K562 (cell line): ENCODE measurements at regions not wholly inside any gene's neighbourhood (a gene's known extent, or its start where the extent isn't known, plus 50 kb on each side); places are given as distances from the start of the nearest gene placed in this dataset.

Experiments used
- ATAC-seq: fragments of 200-7000 bp; cut with Tn5 transposase; 3 replicates; pipeline ENCODE4 v1.9.1; 2020; ENCODE audit warnings: moderate library complexity
- BruUV-seq: library from RNA; stranded (reverse); fragments of 400-500 nt; replicated peaks from 2 replicates; lab custom pipeline; 2021; lab: Mats Ljungman, UMichigan
- CTCF ChIA-PET: fragments of 300-600 bp; formaldehyde crosslinking; extraction: SDS; loops from one replicate; lab custom pipeline; 2021; ENCODE audit warnings: low intra/inter-chr PET ratio; lab: Yijun Ruan, JAX
- POLR2A ChIA-PET: fragments of 300-600, 350-650 bp; sonication (Branson Sonifier 250); formaldehyde crosslinking; extraction: SDS; loops from one replicate; lab custom pipeline; 2021; ENCODE audit warnings: antibody characterized with exemption, inconsistent platforms; lab: Yijun Ruan, JAX
- DNase-seq, 4 experiments: peaks; one replicate each; pipeline versions ENCODE4 v3.0.0 to v3.0.0-alpha.2; 2011 to 2018; ENCODE audit warnings: low spot score in 3 of 4, mixed read lengths in 3 of 4; ENCODE audit errors: extremely low read depth in 1 of 4
- FAIRE-seq: peaks from 2 replicates; lab custom pipeline; 2011; peaks lifted over from hg19 to GRCh38; lab: Jason Lieb, UNC
- H2AFZ ChIP-seq: 2 replicates; pipeline ENCODE4 v1.6.0; 2011; ENCODE audit warnings: low read depth, low read length, control low read depth, inconsistent platforms
- H3K27ac ChIP-seq: fragments of 200-600 bp; 3 replicates; pipeline ENCODE4 v1.8.0; 2011; ENCODE audit warnings: low read depth, mild to moderate bottlenecking, control low read depth, inconsistent platforms, low read length, moderate library complexity, mixed read lengths; ENCODE audit errors: extremely low read depth
- H3K27me3 ChIP-seq, 2 experiments: fragments of 300-600 bp in 1 of 2; 2 replicates in 1 of 2; 3 replicates in 1 of 2; pipeline versions ENCODE4 v1.6.0 to v1.8.0; 2011; ENCODE audit warnings: inconsistent platforms in 2 of 2, low read length in 2 of 2, mild to moderate bottlenecking in 1 of 2, mixed read lengths in 1 of 2, moderate library complexity in 1 of 2; ENCODE audit not compliant: control insufficient read depth in 2 of 2, insufficient read depth in 2 of 2
- H3K36me3 ChIP-seq: fragments of 300-600 bp; 3 replicates; pipeline ENCODE4 v1.8.0; 2011; ENCODE audit warnings: mild to moderate bottlenecking, low read length, inconsistent platforms; ENCODE audit not compliant: control insufficient read depth, insufficient read depth
- H3K4me1 ChIP-seq, 2 experiments: fragments of 200-600 bp in 1 of 2; replicated peaks in 1 of 2; 2 replicates in 1 of 2; 3 replicates in 1 of 2; pipeline versions ENCODE4 v1.5.1 to v1.8.0; 2011; ENCODE audit warnings: inconsistent platforms in 2 of 2, low read length in 2 of 2, mild to moderate bottlenecking in 1 of 2, mixed read lengths in 1 of 2, moderate library complexity in 1 of 2; ENCODE audit not compliant: control insufficient read depth in 2 of 2, insufficient read depth in 2 of 2
- H3K4me2 ChIP-seq: 2 replicates; pipeline ENCODE4 v1.6.1; 2011; ENCODE audit warnings: low read length, control low read depth, inconsistent platforms, mixed read lengths; ENCODE audit not compliant: insufficient read depth
- H3K4me3 ChIP-seq: fragments of 200-600 bp; sonication (generic), shearing (Covaris generic); 2 replicates; pipeline ENCODE4 v1.5.1; 2016; ENCODE audit warnings: control low read depth, inconsistent platforms
- H3K79me2 ChIP-seq: fragments of 200-600 bp; 3 replicates; pipeline ENCODE4 v1.8.0; 2011; ENCODE audit warnings: low read length, inconsistent platforms; ENCODE audit not compliant: control insufficient read depth, insufficient read depth
- H3K9ac ChIP-seq, 2 experiments: 2 replicates each; pipeline versions ENCODE4 v1.6.0 to v1.6.1; 2011; ENCODE audit warnings: low read depth in 2 of 2, low read length in 2 of 2, control low read depth in 1 of 2, inconsistent platforms in 1 of 2, mild to moderate bottlenecking in 1 of 2, mixed read lengths in 1 of 2; ENCODE audit not compliant: insufficient read depth in 1 of 2
- H3K9me1 ChIP-seq: one replicate; pipeline ENCODE4 v1.6.0; 2011; ENCODE audit warnings: inconsistent platforms, mild to moderate bottlenecking, low read length, moderate library complexity; ENCODE audit not compliant: control insufficient read depth, insufficient read depth
- H3K9me3 ChIP-seq: replicated peaks from 2 replicates; pipeline ENCODE4 v1.5.1; 2011; ENCODE audit warnings: low read depth, low read length, inconsistent platforms; ENCODE audit not compliant: control insufficient read depth, insufficient read depth
- H4K20me1 ChIP-seq: replicated peaks from 2 replicates; pipeline ENCODE4 v1.6.1; 2011; ENCODE audit warnings: low read length, inconsistent platforms, mixed read lengths; ENCODE audit not compliant: control insufficient read depth, insufficient read depth
- FOSL1 ChIP-seq: fragments of 200-800 bp; sonication (Bioruptor generic); conservative IDR thresholded peaks from 2 replicates; pipeline ENCODE4 v1.6.1; 2016; ENCODE audit warnings: missing genetic modification characterization, missing compliant biosample characterization
- HNRNPUL1 ChIP-seq: fragments of 200-400 bp; formaldehyde crosslinking; IDR thresholded peaks from 2 replicates; pipeline ENCODE4 v1.6.1; 2017; ENCODE audit warnings: low read length
- IFI16 ChIP-seq: fragments of 250-450 bp; sonication (Bioruptor Pico); IDR thresholded peaks from 2 replicates; pipeline ENCODE4 v2.1.2; 2022; ENCODE audit warnings: mild to moderate bottlenecking, inconsistent platforms
- TAF15 ChIP-seq: fragments of 200-400 bp; formaldehyde crosslinking; IDR thresholded peaks from 2 replicates; pipeline ENCODE4 v1.6.1; 2017; ENCODE audit warnings: mild to moderate bottlenecking, low read depth, low read length, moderate library complexity
- ZFP30 ChIP-seq: fragments of 250-450 bp; sonication (Bioruptor Pico); IDR thresholded peaks from 2 replicates; pipeline ENCODE4 v1.8.0; 2022; ENCODE audit warnings: moderate library complexity, mild to moderate bottlenecking, inconsistent platforms, borderline replicate concordance
- ZNF253 ChIP-seq: fragments of 250-450 bp; sonication (Bioruptor Pico); conservative IDR thresholded peaks from 2 replicates; pipeline ENCODE4 v1.6.1; 2021; ENCODE audit warnings: mild to moderate bottlenecking
- WGBS: fragments of 100-300 bp; shearing (Covaris generic); methylation state at CpG from one replicate; pipeline ENCODE4 v1.1.6; 2016; ENCODE audit warnings: low coverage, mixed read lengths; ENCODE audit not compliant: insufficient coverage; ENCODE audit errors: missing lambda C conversion rate; 5-methylcytosine and 5-hydroxymethylcytosine counted together
- in situ Hi-C: fragments of 300-500 bp; cut with MboI; formaldehyde crosslinking; loops from 4 replicates; pipeline ENCODE4 v1.15.0; 2018; ENCODE audit warnings: inconsistent platforms, mixed read lengths
- intact Hi-C: fragments of 100-400 bp; cut with micrococcal nuclease; formaldehyde crosslinking; loops from 2 replicates; pipeline ENCODE4 v1.14.2; 2022
- TF ChIP-seq, protein P1 (sequence below): fragments of 450-650 bp; IDR thresholded peaks from 2 replicates; pipeline ENCODE4 v1.6.1; 2016; ENCODE audit warnings: low read depth
- TF ChIP-seq, protein P2 (sequence below), 2 experiments: fragments of 200-800 bp in 1 of 2; sonication (Bioruptor generic) in 1 of 2; sonication (generic) in 1 of 2; formaldehyde crosslinking in 1 of 2; IDR thresholded peaks in 1 of 2; conservative IDR thresholded peaks in 1 of 2; 2 replicates each; pipeline versions ENCODE4 v1.5.0 to v1.6.1; 2016 to 2020; ENCODE audit warnings: missing compliant biosample characterization in 1 of 2, missing genetic modification characterization in 1 of 2, missing genetic modification reagents in 1 of 2
- TF ChIP-seq, protein P3 (sequence below): fragments of 450-650 bp; IDR thresholded peaks from 2 replicates; pipeline ENCODE4 v1.6.1; 2016

DNA sequence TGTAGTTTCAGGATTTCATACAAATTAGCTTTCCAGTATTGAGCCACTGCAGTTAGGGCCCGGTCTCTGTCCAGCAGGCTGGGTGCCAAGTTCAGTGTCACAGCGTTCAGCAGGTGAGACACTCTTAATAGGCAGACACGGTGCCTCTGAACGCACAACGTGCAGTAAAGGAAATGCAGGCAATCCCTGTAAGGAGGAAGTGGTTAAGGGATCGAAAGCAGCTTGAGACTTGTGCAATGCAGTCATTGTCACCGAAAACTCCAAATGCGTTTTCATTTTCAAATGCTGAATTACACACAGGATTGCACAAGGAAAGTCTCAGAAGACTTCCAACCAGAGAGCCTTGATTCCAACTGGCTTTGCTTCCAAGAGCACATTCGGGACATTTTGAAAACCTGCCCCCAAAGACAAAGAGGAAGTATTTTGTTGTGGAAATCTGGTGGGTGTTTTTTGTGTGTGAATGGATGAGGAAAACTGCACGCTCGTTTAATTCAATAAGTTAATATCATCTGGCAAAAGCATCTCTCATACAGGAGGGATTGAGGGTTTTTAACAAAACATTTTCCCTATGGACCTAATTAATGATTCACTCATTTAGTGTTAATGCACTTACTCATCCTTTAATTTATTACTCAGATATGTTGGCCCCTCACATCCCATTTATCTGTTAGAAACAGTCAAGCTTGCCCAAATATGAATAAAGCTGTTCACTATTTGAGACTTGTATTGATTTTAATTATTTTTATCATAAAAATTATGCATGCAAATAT, 61.6 kb downstream of the PTGS2 start (continued):
- TF ChIP-seq ZNF253 (CRISPR knock-in tag) (no peak), TAF15 (no peak), IFI16 (no peak), ZFP30 (CRISPR knock-in tag) (no peak)

DNA sequence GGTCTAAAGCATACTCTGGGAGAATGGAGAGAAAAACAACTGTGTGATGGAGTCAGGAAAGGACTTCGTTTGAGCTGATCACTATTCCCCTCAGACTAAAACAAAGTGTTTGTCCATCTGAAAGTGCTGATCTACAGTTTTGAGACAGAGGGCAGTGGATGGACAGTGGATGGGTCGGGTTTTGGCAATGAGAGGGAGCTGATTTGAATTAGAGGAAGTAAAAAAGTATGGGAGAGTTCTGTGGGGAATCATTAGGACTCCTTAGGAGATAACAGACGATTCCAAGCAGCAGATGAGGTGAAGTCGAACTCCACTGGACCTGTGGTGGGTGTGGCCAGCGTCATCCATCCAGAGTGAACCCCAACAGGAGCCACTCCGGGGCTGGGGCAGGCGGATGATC, 62.3 kb downstream of the PTGS2 start:
- Histone ChIP-seq H3K27ac (no peak overlapping the region), H3K27me3 (no peaks in the 10 kb centered on the region), H3K36me3 (no peaks in the 10 kb centered on the region), H3K4me1 (no peaks in the 10 kb centered on the region), H3K4me3 (no peak overlapping the region), H3K79me2 (no peaks in the 10 kb centered on the region), H3K4me2 (no peak overlapping the region), H4K20me1 (no peaks in the 10 kb centered on the region), H3K9me1 (no peaks in the 10 kb centered on the region), H3K9me3 (no peaks in the 10 kb centered on the region; the same call in 1 of the 2 replicates), H3K9ac (no peak overlapping the region), H2AFZ (no peak overlapping the region)
- POLR2A ChIA-PET: no interaction called here
- FAIRE-seq (no peak), DNase-seq (no peak), ATAC-seq (no peak)
- CTCF ChIA-PET: no interaction called here
- intact Hi-C loops: no loop called here
- no TSS peak for BruUV-seq
- WGBS: 0% methylated on average over 7 of the region's 7 CpGs
- in situ Hi-C loops: no loop called here
- TF ChIP-seq, protein P1, sequence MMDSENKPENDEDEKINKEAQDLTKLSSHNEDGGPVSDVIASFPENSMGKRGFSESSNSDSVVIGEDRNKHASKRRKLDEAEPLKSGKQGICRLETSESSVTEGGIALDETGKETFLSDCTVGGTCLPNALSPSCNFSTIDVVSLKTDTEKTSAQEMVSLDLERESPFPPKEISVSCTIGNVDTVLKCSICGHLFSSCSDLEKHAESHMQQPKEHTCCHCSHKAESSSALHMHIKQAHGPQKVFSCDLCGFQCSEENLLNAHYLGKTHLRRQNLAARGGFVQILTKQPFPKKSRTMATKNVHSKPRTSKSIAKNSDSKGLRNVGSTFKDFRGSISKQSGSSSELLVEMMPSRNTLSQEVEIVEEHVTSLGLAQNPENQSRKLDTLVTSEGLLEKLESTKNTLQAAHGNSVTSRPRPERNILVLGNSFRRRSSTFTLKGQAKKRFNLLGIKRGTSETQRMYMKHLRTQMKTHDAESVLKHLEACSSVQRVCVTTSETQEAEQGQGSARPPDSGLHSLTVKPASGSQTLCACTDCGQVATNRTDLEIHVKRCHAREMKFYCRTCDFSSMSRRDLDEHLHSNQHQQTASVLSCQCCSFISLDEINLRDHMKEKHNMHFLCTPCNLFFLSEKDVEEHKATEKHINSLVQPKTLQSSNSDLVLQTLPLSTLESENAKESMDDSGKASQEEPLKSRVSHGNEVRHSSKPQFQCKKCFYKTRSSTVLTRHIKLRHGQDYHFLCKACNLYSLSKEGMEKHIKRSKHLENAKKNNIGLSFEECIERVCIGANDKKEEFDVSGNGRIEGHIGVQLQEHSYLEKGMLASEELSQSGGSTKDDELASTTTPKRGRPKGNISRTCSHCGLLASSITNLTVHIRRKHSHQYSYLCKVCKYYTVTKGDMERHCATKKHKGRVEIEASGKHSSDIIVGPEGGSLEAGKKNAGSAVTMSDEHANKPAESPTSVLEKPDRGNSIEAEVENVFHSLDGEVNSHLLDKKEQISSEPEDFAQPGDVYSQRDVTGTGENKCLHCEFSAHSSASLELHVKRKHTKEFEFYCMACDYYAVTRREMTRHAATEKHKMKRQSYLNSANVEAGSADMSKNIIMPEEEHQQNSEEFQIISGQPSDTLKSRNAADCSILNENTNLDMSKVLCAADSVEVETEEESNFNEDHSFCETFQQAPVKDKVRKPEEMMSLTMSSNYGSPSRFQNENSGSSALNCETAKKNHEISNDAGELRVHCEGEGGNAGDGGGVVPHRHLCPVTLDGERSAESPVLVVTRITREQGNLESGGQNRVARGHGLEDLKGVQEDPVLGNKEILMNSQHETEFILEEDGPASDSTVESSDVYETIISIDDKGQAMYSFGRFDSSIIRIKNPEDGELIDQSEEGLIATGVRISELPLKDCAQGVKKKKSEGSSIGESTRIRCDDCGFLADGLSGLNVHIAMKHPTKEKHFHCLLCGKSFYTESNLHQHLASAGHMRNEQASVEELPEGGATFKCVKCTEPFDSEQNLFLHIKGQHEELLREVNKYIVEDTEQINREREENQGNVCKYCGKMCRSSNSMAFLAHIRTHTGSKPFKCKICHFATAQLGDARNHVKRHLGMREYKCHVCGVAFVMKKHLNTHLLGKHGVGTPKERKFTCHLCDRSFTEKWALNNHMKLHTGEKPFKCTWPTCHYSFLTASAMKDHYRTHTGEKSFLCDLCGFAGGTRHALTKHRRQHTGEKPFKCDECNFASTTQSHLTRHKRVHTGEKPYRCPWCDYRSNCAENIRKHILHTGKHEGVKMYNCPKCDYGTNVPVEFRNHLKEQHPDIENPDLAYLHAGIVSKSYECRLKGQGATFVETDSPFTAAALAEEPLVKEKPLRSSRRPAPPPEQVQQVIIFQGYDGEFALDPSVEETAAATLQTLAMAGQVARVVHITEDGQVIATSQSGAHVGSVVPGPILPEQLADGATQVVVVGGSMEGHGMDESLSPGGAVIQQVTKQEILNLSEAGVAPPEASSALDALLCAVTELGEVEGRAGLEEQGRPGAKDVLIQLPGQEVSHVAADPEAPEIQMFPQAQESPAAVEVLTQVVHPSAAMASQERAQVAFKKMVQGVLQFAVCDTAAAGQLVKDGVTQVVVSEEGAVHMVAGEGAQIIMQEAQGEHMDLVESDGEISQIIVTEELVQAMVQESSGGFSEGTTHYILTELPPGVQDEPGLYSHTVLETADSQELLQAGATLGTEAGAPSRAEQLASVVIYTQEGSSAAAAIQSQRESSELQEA: no peak
- TF ChIP-seq FOSL1 (tag) (no peak), HNRNPUL1 (no peak)
- TF ChIP-seq, protein P2, sequence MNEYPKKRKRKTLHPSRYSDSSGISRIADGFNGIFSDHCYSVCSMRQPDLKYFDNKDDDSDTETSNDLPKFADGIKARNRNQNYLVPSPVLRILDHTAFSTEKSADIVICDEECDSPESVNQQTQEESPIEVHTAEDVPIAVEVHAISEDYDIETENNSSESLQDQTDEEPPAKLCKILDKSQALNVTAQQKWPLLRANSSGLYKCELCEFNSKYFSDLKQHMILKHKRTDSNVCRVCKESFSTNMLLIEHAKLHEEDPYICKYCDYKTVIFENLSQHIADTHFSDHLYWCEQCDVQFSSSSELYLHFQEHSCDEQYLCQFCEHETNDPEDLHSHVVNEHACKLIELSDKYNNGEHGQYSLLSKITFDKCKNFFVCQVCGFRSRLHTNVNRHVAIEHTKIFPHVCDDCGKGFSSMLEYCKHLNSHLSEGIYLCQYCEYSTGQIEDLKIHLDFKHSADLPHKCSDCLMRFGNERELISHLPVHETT (CRISPR knock-in tag; conservative IDR thresholded peaks at IDR 0.05 in 1 of 2, IDR thresholded peaks at IDR 0.05 in 1 of 2): no peak
- TF ChIP-seq, protein P3, sequence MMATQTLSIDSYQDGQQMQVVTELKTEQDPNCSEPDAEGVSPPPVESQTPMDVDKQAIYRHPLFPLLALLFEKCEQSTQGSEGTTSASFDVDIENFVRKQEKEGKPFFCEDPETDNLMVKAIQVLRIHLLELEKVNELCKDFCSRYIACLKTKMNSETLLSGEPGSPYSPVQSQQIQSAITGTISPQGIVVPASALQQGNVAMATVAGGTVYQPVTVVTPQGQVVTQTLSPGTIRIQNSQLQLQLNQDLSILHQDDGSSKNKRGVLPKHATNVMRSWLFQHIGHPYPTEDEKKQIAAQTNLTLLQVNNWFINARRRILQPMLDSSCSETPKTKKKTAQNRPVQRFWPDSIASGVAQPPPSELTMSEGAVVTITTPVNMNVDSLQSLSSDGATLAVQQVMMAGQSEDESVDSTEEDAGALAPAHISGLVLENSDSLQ: no peak
